NCI-H2196 (cell line): ENCODE measurements at regions not wholly inside any gene's neighbourhood (a gene's known extent, or its start where the extent isn't known, plus 50 kb on each side); places are given as distances from the start of the nearest gene placed in this dataset.

Source experiments
- DNase-seq: peaks from one replicate; lab custom pipeline; 2025; ENCODE audit not compliant: unreplicated experiment; lab: John Stamatoyannopoulos, UW

DNA sequence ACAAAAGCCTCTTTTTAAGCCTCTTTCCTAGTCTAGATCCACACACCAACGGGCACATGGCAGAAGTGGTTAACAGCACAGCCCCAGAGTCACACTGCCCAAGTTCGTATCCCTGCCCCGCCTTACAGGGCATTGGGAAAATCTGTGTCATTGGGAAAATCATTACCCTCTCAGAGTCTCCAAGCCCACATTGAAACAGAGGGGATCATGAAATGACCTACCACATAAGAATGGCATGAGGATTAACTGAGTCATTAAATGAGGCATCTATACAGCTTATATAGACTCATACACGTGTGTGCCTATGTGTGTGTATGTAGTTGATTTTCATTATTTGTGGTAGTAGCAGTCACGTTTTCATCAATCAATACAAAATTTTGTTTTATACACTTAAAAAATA is 469.0 kb upstream of the POU3F3 start:
- DNase-seq = no peak

DNA sequence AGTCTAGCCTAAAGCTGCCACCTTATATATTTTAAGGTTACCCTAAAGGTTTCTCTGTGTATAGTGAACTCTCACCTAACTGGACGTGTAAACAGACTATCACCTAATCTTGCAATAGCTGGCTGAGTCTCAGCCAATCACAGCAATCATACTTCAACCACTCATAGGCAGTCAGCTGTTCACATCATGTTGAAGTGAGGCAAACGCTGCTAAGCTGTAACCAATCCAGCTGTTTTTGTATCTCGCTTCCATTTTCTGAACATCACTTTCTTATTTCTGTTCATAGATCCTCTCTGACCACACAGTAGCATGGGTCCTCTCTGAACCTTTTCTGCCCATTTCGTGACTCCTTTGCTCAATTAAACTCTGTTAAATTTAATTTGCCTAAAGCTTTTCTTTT is 468.2 kb upstream of the POU3F3 start:
- DNase-seq = no peak

DNA sequence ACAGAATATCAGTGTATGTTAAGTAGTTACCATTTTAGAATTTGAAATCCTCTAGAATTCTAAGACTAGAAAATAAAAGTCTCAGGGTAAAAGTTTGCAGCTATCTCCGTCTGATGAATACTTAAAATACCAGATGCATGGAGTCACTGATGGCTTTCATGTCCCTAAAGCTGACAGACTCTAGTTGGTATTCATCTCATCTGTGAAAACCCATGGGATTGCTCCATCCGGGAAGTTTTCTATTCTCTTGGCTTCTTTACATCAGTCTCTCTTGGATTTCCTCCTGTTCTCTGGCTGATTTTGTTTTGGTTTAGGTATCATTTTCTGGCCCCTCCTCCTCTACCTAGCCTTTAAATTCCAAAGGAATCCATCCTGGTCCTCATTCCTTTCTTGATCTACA is 465.6 kb upstream of the POU3F3 start:
- no peak for DNase-seq

DNA sequence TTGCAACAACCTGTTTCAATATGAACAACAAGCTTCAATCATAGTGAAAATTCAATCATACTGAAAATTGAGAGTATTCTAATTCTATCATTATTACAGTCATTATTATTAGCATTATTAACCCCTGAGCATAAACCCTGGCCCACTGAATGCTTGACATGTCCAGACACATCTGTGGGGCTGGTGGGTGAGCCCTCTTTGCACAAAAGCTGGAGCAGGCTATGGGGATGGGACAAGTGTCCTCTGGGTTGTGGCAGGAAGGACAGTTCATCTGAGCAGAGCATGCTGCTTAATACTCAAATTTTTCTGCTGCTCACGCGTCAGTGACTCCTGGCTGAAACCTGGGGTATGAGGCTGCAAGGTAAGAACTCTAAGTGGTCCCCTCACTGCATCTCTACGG is 451.1 kb upstream of the POU3F3 start:
- DNase-seq = no peak

DNA sequence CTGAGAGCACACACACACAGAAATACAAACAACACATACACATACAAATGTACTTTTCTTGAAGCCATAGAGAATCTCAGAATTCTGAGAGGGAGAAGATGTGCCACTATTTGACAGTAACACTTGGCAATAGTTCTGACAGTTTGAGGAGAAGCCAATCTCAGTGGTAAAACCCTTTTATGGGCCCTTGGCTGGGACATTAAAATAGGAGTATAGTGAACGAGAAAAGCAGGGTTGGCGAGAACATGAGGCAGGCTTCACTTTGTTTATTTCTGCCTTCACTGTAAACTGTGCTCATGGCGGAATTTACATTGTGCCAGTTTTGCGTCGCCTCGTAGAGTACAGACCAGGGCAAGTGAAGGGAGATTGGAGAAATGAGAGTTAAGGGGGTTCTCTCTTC is 449.4 kb upstream of the POU3F3 start:
- no peak for DNase-seq

DNA sequence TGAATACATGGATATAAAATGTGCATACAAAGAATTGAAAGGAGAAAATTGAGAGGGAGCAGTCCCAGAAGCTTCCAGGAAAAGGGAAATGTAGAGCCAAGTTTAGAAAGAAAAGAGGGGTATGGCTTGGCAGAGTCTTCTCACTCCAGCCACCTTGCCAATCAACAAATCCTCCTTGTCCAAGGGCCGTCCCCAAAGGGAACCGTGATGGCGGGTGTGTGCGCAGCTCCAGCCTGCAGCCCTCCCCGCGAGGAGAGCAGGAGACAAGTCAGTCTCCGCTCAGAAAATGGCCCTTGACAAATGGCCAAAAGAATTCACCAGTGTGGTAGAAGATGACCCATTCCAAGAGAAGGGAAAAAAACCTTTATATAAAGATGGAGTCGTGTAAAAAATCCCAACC is 448.3 kb upstream of the POU3F3 start:
- DNase-seq = no peak

DNA sequence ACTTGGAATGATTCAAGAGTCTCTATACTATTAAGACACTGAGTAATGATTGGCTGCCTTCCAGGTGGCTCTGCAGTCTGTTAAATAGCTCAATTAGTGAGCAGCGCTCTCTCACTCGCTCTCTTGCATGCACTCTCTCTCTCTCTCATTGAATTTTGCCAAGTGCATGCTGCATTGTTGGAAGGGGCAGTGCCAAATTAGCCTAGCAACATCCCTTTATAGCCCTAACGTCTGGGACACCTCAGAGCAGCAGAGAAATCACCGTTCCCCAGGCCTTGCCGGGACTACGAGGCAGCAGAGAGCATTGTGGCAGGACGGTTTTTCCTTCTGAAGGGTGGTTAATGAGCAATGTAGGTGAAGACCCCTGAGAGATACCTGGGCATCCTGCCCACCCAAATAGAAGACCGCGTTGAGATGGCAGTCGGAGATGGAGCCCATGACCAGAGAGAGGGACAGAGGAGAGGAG is 447.6 kb upstream of the POU3F3 start:
- no peak for DNase-seq

DNA sequence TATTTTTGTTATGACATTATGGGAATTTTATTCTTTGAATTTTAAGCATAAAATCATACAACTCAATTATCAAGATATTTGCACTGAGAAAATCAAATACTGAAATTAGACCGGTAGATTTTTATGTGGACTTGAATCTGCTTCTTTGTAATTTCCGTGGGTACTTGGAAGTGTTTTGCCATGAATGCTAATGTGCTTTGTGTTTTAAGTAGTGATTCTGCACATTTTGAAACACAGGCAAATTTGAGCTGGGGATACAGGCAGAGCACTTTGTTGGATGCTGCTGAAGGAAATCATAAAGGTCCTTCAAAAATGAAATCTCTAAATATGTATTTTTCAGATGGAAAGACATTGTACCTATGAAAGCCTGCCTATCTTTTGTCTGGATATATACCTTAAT is 446.3 kb upstream of the POU3F3 start:
- no peak for DNase-seq

DNA sequence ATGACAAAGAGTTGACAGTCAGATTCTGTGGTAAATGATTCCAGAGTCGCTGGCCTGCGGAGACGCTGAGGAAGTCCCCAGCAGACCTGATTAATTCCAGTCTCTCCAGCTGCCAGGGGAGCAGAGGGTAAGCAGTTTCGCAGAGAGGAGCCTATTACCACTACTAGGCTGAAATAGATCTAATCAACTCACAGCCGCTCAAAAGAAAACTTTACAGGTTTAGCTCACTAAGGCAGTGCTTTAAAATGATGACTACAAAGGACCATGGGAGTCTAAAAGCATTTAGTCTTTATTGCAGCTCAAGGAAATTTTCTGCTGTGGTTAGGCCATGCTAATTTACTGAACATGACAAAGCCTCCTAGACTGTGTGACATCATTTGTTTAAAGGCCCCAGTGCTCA is 445.6 kb upstream of the POU3F3 start:
- no peak for DNase-seq

DNA sequence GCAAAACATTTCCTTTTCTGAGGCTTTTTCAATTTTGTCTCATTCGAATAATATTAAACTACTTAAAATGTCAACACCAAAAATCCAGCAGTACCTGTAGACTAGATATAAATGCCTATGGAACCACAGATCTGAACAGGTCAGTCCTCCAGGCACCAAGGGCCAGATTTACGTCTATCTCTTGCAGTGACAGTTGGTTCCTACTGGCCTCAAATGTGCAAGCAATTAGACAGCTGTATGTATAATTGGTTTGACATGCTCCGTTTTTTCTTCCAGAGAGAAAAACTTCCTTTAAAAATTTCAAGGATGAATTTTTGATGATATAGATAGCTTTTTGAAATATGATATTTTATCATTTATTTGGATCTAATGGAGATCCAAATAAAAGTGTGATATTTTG is 443.8 kb upstream of the POU3F3 start:
- DNase-seq = no peak

DNA sequence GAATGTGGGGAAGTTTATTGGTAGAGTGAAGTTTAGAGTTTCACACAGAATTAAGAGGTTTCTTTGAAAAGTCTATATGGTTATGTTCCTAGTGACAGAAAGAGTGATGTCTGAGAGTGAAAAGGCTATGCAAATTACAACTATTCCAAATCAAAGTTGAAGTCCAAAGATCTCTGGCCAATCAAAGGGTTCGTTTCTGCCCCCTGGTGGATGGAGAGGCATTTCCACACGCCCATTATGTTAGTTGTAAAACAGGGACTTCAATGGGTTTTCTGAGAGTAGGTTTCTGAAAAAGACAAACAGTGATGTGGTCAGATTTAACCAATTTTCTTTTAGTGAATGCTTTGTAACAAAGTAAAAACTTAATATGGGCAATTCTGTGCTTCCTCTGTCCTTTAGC is 441.5 kb upstream of the POU3F3 start:
- DNase-seq = no peak

DNA sequence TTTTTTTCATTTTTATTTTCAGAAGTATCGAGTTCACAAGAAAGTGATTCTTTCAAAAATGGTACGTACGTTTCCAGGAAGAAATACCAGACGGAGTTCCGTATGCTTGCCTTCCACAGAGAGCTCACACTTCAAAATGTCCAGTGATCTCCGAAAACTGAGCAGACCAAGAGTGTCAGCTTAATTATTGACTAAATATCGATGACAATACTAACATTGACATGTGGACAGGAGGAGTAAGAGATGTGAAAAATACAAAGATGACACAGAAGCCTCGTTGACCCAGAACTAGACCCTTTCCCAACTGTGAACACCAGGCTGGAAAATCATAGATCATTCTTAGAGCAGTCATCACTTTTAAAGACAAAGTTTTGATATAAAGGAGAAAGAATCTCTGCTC is 440.0 kb upstream of the POU3F3 start:
- no peak for DNase-seq

DNA sequence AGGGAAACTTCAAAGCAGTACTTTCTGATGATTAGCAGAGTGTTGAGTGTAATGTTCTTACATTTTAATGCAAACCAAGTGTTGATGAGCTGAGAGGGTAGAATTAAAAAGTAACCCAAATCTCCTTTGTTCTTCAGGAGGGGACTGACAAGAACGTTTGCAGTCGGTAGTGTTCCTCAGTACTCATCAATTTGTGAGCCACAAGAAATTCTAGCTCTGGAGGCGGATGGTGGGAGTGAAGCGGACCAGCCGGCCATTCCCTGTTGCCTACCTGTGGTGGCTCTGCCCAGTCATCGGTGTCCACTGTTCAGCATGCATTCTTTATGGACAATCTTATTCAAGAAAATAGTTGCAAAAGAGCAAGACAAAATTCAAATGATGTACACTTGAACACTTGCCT is 438.6 kb upstream of the POU3F3 start:
- no peak for DNase-seq

DNA sequence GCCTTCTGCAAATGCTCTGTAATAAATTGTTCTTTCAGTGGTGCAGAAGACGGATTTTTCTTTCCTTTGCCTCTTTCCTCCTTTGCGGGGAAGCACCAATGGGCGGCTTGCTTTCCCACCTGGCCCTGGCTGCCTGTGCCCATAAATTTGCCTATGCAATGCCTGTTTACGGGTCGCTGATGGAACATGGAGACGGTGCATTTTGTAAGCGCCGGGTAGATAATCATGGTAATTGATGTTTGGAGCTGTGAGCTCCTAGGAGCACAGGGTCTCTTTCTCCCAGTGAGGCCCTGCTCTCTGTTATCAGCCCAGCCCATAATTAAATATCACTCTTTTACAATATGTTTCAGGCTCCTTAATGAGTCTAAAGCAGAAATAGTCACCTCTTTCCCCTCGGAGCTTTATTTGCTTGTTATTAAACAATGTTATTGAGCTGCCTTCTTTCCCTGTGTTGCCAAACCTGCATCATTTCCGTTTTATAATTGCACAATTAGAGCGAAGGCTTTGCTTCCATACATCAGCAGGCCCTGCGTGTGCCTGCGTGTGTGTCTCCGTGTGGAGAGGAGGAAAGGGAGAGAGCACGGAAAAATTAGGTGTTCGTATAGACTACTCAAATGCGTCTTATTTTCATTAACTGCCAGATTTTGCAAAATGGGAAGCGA is 437.4 kb upstream of the POU3F3 start:
- no peak for DNase-seq

DNA sequence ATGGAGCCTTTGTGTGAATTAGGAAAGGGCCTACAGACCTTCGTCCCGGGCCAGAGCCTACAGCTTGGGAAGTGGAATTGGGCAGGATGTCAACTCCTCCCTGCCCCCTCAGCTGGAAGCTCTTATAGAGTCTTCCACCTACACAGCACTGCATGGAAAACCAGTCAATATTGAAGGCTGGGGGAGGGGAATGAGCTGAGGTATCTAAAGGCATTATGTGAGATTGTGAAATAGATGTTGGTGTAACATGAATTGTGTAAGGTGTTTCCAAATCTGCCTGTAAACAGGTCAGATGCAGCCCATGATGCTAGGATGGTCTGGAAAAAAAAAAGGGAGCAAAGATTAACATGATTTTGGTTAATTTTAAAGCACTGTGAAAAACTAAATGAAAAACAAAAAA is 433.5 kb upstream of the POU3F3 start:
- DNase-seq = no peak

DNA sequence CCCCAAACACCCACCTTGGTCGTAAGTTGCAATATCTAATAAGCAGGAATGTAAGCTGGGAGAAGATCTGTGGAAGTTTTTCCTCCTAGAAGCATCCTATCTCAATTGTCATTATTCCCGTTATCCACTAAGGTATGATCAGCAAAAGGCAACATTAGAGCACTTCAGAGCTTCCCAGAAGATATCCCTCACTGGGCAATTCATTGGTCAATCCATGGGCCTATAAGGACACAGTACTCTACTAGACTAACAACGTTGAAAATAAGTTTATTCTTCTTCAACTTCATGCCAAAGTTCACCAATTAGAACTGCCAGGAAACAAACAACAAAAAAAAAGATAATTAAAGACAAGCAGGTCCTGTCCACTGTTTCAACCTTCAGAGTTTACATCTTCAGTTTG is 433.0 kb upstream of the POU3F3 start:
- DNase-seq = no peak

DNA sequence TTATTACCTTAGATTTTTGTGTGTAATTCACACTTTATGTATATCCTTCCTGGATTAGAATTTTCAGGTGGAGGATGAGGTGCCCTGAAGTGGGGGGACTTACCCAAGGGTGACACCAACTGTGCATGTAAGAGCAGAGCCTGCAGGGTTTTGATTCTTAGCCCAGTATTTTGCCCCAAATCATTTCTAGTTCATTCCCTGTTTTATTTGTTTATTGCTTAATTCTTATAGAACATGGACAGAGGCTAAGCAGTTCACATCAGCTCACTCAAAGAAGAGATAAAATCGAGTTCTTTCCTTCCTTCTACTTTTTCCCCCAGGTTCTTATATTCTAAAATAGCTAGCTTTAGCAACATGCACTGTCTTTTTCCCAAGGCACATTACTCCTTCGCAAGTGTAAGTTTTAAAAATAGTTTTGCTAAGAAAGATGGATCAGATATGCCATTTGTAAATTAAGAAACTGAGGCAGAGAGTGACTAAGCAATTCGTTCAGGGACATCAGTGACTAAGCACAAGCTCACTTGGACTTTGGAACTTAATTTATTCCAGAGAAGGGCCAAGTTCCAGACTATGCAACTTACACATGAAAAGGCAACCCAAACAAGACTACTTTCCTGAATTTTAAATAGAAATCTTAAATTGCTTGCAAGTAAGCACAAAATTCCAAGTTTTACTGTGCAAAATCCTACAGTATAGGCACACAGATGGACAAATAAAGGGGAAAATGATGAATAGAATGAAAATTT is 427.9 kb upstream of the POU3F3 start:
- no peak for DNase-seq

DNA sequence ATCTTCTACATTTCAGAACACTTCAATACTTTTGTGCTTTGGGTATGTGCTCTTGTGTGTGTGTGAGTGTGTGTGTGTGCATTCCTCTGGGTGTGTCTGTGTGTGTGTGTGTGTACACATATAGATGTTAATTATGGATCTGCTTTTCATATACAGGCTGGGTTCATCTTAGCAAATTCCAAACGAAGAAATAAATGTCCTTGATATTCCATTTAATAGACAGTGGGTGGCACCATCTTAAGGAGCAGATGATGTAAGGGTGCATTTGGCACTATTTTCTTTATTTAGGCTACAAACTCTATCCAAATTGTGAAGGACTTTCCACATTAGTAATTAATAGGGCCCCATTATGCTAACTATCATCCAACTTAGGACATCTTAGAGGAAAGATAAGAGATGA is 425.8 kb upstream of the POU3F3 start:
- DNase-seq = no peak

DNA sequence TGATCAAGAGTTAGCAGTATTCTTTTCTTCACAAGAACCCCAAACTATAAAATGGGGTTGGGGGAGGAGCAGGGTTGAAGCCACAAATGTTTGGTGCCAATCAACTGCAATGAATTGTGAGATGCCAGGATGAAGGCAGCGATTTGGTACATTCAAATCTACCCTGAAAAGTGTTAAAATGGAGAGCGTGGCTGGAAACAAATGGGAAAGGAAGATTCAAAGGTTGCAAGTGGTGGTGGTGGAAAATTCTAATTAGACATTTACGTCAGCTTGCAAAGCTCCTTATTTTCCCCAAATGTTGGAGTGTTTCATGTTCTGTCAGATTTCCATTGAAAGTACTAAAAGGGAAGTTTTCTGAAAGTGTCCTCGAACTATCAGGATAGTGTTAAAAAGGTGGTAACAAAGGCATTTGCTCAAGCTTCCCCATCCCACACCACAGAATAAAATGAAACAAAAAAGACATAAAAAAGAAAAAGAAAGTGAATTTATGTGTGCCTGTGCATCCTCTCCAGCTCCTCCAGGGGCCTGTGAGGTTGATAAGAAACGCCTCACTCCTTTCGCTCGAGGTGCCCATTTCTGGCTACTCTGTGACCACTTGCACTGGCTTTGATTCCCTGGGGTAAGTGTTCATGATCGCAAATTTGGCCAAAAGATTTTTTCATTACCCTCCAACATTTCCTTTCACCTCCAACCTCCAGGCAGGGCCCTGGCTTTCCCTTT is 424.1 kb upstream of the POU3F3 start:
- DNase-seq = no peak

DNA sequence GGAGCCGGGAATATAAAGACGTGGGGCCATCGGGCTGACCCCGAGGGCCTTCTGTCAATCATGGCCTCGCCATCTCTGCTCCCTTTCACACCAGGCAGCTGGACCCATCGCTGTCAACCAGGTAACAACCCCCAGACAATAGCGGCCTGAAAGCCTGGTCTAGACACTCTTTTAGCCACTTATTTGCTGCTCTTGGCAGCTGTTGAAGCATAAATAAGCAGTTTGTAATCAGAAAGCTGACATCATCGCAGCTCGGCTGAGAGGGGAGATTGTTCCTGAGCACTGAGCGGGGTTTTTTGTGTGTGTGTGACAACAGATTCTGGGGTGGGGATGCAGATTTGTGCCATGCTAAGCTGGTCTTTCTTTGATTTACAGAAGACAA is 423.6 kb upstream of the POU3F3 start:
- no peak for DNase-seq

DNA sequence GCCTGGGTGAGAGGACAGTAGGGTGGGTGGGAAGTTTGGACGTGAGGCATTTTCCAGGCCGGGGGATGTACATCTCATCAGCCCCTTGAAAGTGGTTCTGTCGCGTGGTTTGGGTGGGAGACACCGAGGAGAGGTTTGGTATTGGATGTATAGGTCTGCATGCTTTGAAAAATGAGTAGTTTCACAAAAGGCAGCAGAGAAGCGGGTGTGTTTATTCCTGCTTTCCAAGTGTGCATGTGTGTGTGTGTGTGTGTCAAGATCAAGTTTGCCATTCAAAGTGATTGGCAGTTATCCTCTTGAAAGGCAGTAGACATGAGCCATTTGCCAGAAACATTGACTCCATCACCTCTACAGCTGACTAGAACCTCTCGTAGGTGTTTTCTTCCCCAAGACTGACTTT is 423.1 kb upstream of the POU3F3 start:
- DNase-seq = no peak

DNA sequence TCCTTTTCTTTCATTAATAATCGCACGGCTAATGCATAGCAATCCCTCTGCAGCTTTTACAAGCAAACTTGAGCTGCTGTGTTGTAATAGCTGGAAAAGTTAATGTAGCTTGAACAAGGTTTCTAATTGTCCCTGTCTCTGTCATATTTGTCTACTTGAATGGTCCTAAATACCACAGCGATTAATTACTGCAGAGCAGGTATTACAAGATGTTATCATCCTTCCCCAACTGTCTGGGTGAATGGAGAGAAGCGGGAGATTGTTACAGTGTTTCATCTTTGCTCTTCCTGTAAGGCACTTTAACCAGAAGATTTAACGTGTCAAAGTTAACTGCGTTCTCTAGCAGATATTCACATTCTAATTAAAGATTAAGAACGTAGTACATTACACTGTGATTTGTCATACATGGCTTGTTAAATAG is 422.2 kb upstream of the POU3F3 start:
- DNase-seq = no peak
